Skeletal muscle cell (primary cell): ENCODE measurements at regions not wholly inside any gene's neighbourhood (a gene's known extent, or its start where the extent isn't known, plus 50 kb on each side); places are given as distances from the start of the nearest gene placed in this dataset.
A peak's percentile ranks its signal among the peaks of the same experiment; 100 is the strongest.

Experiments used
- DNase-seq: peaks from one replicate; pipeline ENCODE4 v3.0.0-alpha.2; 2010; ENCODE audit warnings: low read depth
- H3K4me3 ChIP-seq: 2 replicates; pipeline ENCODE4 v1.5.1; 2011; ENCODE audit warnings: low read depth, mild to moderate bottlenecking, control low read depth, low read length, moderate library complexity

- H3K4me3 ChIP-seq: no peak overlapping the region
- peak; percentile 79 for DNase-seq
Measured at GRCh38 chr1:56074007-56074651, 505.2 kb downstream of the PLPP3 start.

DNA sequence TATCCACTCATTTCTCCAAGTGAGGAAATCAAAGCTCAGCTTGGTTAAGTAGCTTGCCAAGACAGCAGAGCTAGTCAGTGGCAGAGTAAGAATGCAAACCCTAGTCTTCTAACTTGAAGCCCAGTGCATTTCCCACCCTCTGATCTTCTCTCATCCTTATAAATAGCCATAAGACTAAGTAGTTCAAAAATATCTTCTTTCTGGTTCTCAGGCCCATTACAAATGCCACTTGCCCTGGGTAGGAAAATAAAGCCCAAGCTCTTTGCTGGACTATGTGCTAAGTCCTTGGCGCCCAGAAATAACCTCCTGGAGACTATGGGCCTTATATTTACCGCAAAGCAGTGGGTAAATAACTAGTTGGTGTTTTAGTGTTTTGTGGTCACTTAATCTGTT lies 505.8 kb downstream of the PLPP3 start:
- no peak overlapping the region for H3K4me3 ChIP-seq
- no peak for DNase-seq

- no peak for DNase-seq
- H3K4me3 ChIP-seq: no peak overlapping the region
Measured at GRCh38 chr1:56073206-56073605, 506.2 kb downstream of the PLPP3 start.

DNA sequence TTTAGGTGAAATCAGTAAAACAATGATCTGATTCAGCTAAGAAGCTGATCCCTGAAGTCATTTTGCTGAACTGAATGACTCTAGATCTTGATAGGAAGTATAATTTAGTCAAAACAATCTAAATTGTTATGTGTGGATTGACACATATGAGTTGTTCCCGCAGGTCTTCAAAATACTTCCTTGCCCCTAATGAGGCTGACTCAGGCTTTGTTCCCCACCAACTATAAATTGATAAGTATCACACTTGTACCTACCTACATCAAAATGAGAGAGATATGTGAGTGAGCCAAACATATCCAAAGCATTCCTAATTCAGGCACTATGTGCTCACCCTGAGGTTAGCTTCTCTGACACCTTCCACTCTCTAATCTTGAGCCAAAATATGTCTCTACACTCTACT lies 507.1 kb downstream of the PLPP3 start:
- no peak for DNase-seq
- H3K4me3 ChIP-seq: no peak overlapping the region

- DNase-seq: no peak
- no peak overlapping the region for H3K4me3 ChIP-seq
Measured at GRCh38 chr1:56071351-56071750, 508.0 kb downstream of the PLPP3 start.

DNA sequence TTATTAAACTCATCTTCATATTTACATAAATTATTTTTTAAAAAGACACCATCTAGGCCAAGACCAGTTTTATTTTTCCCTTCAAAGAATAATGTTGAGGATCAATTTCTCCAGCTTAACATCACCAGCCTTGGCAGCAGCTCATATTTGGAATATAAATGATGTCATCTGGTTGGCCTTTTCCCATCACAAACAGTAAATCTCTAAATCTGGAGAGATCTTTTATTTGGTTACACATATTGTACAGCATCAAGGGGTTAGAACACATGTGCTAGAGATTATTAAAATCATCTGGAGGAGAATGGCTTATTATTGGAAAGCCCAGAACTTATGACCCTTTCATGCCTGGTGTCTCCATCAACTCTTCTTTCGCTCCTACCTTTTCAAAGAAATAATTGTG lies 508.8 kb downstream of the PLPP3 start:
- no peak for DNase-seq
- H3K4me3 ChIP-seq: no peak overlapping the region

- H3K4me3 ChIP-seq: no peak overlapping the region
- no peak for DNase-seq
Measured at GRCh38 chr1:56069824-56070223, 509.5 kb downstream of the PLPP3 start.

DNA sequence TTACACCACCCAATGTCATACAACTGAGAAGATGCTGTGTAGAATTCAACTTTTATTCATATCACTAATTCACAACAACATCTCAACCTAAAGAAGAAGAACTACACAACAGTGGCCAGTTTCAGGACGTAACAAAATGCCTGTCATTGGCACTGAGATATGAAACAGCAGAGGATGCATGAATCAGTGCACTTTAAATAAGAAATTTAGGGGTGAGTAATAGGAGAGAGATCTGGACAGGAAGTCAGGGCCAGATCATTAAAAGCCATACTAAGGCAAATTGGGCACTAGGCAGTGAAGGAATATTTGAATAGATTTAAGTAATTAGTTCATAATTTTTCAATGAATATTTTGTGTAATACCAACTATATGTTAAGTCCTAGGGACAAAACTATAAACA lies 510.5 kb downstream of the PLPP3 start:
- no peak for DNase-seq
- no peak overlapping the region for H3K4me3 ChIP-seq

DNA sequence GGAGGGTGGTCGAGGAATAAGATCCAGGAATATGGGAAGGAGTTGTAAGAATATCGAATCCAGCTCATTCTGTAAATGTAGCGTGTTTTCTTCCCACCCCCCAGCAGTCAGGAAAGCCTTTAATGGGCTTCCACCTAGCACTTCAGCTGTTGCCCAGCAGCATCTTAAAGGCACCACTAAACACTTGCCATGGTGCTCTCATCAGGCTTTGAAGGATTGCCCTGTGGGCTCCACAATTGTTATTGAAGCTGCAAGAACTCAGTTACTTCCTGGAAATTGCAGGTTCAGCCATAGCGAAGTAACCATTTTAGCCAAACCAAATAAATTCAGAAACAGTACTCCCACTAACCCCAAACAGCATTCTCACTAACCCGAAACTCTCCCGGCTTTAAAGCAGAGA lies 511.2 kb downstream of the PLPP3 start:
- DNase-seq: no peak
- H3K4me3 ChIP-seq: no peak overlapping the region

DNA sequence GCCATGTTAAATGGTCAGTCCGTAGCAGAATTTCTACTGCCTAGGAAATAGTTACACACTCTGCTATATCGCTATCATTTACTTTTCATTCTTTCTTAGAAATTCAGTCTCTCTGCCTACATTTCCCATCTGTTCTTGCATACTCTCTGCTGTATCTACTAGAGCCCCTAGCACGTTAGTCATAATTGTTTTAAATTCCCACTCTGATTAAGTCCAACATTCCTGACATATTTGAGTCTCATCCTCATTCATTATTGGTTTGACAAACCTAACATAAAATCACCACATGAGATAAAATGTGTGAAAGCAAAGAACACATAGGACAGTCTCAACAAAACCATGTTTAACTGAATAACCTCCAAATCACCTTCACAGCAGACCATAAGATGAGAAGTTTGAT lies 513.6 kb downstream of the PLPP3 start:
- no peak overlapping the region for H3K4me3 ChIP-seq
- DNase-seq: no peak

DNA sequence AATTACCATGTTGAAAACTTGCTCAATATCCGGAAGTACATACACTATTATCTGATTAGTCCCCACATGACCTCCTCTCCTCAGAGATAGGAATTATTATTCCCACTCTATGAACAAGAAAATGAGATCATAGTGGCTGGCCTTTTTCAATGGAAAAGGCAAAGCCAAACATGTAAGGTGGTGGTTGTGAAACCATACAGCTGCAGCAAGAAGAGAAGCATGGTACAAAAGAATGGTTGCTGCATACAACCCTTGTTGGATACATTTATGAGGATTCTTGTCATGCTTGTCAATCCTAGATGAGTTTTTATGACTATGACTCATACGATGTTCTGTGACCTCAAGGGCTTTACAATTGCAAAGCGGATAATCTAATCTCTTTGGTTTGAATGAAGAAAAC lies 514.7 kb downstream of the PLPP3 start:
- no peak overlapping the region for H3K4me3 ChIP-seq
- no peak for DNase-seq

DNA sequence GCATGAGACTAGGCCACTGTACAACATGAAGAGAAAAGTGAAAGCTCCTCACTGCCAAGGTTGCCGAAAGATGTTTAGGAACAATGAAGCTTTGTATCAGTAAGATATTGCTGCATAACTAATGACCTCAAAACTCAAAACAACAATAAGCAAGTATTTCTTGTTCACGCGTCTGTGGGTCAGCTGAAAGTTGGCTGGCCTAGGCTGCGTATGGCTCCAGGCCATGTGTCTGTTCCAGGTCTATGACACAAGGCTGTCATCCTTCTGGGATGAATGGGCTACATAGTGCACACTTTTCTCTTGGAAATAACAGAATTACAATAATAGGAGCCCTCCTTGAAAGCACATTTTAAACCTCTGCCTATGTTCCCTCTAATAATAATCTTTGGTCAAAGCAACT lies 515.9 kb downstream of the PLPP3 start:
- DNase-seq: no peak
- H3K4me3 ChIP-seq: no peak overlapping the region

GRCh38 chr1:56062625-56063024 lies 516.7 kb downstream of the PLPP3 start:
- no peak for DNase-seq
- no peak overlapping the region for H3K4me3 ChIP-seq

DNA sequence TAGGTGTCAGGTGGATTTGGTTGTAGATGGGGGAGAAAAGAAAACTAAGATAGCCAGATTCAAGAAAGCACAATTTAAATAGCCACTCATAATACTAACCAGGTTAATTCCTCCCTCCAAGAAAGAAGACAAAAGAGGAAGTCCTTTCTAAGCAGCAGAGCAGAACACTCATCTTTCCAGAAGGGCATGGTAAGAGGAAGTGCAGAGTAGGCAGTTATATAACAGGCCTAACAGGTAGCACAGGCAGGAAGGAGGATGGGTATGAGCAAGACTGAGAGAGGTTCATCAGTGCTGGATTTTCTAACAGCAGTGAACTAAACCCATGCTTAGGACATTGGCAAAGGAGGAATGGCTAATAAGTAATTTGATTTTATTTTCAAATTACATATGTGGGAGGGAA lies 517.5 kb downstream of the PLPP3 start:
- H3K4me3 ChIP-seq: no peak overlapping the region
- DNase-seq: no peak

GRCh38 chr1:56060906-56061305 lies 518.5 kb downstream of the PLPP3 start:
- H3K4me3 ChIP-seq: no peak overlapping the region
- DNase-seq: no peak

GRCh38 chr1:56057466-56058405 lies 521.6 kb downstream of the PLPP3 start:
- H3K4me3 ChIP-seq: no peak overlapping the region
- DNase-seq: no peak

DNA sequence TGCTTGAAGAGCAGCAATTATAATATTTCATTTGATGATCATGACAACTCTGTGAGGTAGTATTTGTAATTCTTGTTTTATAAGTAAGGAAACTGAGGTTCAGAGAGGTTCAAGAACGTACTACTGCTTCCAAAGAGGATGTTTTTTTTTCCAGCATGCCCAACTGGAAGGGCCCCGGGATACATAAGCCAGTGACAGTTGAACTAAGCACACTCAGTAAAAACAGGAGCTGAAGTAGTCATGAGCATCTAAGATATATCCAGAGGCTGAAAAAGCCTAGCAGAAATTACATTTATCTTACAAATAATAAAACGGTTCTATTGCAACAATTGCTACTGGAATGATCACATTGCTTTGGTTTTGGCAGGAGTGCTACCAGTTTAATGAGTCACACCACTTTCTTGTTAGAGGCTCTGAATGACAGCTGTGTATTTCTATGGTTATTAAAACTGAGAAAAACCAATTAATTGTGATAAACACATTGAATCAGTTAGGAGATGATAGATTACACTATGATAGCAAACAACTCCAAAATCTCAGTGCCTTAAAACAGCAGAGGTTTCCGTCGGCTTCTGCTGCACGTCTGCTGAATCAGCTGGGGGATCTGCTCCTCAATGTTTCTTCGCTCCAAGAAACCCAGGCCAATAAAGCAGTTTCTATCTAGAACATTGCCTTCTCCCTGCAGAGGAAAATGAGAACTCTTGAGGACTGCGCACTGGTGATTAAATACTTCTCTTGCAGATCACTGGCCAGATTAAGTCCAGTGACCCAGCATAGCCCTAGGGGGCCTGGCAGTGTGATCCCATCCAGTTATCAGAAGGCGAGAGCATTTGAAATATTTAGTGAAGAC lies 522.7 kb downstream of the PLPP3 start:
- DNase-seq: peak; percentile 48
- H3K4me3 ChIP-seq: no peak overlapping the region

GRCh38 chr1:56054959-56055358 lies 524.4 kb downstream of the PLPP3 start:
- H3K4me3 ChIP-seq: no peak overlapping the region
- DNase-seq: no peak

DNA sequence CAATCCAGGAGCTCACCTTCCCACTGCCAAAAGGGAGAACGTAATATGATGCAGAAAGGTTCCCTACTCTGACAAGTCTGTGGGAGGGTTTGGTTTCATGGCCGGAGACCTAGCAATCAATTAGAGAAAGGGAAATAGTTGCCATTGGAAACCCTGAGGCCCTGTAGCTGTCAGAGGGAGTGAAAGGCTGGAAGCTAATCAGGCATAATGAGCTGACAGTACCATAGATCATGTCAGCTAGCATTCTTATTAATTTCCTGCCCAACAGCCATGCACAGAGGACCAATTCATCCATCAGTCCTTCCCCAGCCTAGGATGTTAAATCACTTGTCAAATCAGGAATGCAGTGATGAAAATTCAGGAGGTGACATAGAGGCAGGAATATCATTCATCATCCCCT lies 527.3 kb downstream of the PLPP3 start:
- DNase-seq: no peak
- no peak overlapping the region for H3K4me3 ChIP-seq

- no peak overlapping the region for H3K4me3 ChIP-seq
- no peak for DNase-seq
Measured at GRCh38 chr1:56050911-56051310, 528.5 kb downstream of the PLPP3 start.
